ENCODE measurements at regions not wholly inside any gene's neighbourhood (a gene's known extent, or its start where the extent isn't known, plus 50 kb on each side); places are given as distances from the start of the nearest gene placed in this dataset.

GRCh38 chr1:60923389-60924087, 158.8 kb upstream of the NFIA start:
- no peak overlapping the region for H3K27ac ChIP-seq
- intact Hi-C loops (cut with DNase I), result no loop called here
- DNase-seq, result no peak

DNA sequence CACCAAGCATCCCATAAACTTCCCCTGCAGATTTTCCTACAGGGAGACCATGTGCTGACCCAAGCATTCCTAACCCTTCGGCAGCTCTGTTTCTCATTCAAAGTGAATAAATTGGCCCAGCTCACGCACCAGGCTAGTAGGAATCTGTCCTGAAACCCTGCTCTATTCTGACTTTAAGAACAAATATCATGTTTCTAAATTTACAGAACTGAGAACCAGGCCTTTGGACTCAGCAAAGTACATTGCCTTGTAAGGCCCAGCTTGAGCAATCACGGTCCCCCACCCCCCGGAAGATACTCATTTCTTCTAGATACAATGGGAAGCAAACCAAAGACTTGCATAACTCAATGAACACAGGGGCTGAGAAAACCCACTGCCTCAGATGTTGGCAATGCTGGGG, 160.1 kb upstream of the NFIA start:
- DNase-seq, result no peak
- no peak overlapping the region for H3K4me3 ChIP-seq
- H3K4me1 ChIP-seq, result no peaks in the 10 kb centered on the region
- no peaks in the 10 kb centered on the region for H3K36me3 ChIP-seq
- no peaks in the 10 kb centered on the region for H3K9me3 ChIP-seq
- TF ChIP-seq, protein P1, sequence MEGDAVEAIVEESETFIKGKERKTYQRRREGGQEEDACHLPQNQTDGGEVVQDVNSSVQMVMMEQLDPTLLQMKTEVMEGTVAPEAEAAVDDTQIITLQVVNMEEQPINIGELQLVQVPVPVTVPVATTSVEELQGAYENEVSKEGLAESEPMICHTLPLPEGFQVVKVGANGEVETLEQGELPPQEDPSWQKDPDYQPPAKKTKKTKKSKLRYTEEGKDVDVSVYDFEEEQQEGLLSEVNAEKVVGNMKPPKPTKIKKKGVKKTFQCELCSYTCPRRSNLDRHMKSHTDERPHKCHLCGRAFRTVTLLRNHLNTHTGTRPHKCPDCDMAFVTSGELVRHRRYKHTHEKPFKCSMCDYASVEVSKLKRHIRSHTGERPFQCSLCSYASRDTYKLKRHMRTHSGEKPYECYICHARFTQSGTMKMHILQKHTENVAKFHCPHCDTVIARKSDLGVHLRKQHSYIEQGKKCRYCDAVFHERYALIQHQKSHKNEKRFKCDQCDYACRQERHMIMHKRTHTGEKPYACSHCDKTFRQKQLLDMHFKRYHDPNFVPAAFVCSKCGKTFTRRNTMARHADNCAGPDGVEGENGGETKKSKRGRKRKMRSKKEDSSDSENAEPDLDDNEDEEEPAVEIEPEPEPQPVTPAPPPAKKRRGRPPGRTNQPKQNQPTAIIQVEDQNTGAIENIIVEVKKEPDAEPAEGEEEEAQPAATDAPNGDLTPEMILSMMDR (IDR thresholded peaks at IDR 0.05), result no peak
- no peaks in the 10 kb centered on the region for H3K27me3 ChIP-seq
- H3K27ac ChIP-seq, result no peak overlapping the region
- no peak overlapping the region for H3K9ac ChIP-seq (ENCODE audit: low read depth in 2 of 2, low read length in 2 of 2)
- intact Hi-C loops (cut with DNase I), result no loop called here

More at GRCh38 chr1:60923389-60924087, 158.8 kb upstream of the NFIA start:
- H3K36me3 ChIP-seq, result no peaks in the 10 kb centered on the region
- no peak overlapping the region for H3K9ac ChIP-seq (ENCODE audit: low read depth in 2 of 2, low read length in 2 of 2)
- no peaks in the 10 kb centered on the region for H3K27me3 ChIP-seq
- no peaks in the 10 kb centered on the region for H3K9me3 ChIP-seq
- no peak overlapping the region for H3K4me3 ChIP-seq
- no peaks in the 10 kb centered on the region for H3K4me1 ChIP-seq
- TF ChIP-seq, protein P1 (IDR thresholded peaks at IDR 0.05), result no peak

GRCh38 chr1:60921175-60921574, 161.2 kb upstream of the NFIA start:
- Histone ChIP-seq H3K36me3 (no peaks in the 10 kb centered on the region), H3K9me3 (no peaks in the 10 kb centered on the region), H3K9ac (ENCODE audit: low read depth in 2 of 2, low read length in 2 of 2) (no peak overlapping the region), H3K27me3 (no peaks in the 10 kb centered on the region), H3K27ac (no peak overlapping the region), H3K4me1 (no peaks in the 10 kb centered on the region), H3K4me3 (no peak overlapping the region)
- TF ChIP-seq, protein P1 (IDR thresholded peaks at IDR 0.05), result no peak
- DNase-seq, result no peak
- intact Hi-C loops (cut with DNase I), result no loop called here

GRCh38 chr1:60920561-60920960, 161.8 kb upstream of the NFIA start:
- no peak overlapping the region for H3K27ac ChIP-seq
- no peak for DNase-seq
- no peaks in the 10 kb centered on the region for H3K27me3 ChIP-seq
- H3K9ac ChIP-seq (ENCODE audit: low read depth in 2 of 2, low read length in 2 of 2), result no peak overlapping the region
- no peak overlapping the region for H3K4me3 ChIP-seq
- H3K4me1 ChIP-seq, result no peaks in the 10 kb centered on the region
- TF ChIP-seq, protein P1 (IDR thresholded peaks at IDR 0.05), result no peak
- H3K9me3 ChIP-seq, result no peaks in the 10 kb centered on the region
- no peaks in the 10 kb centered on the region for H3K36me3 ChIP-seq
- intact Hi-C loops (cut with DNase I), result no loop called here

GRCh38 chr1:60918867-60919266, 163.5 kb upstream of the NFIA start:
- DNase-seq, result no peak
- intact Hi-C loops (cut with DNase I), result no loop called here

More at GRCh38 chr1:60918867-60919266, 163.5 kb upstream of the NFIA start:
- Histone ChIP-seq H3K36me3 (no peaks in the 10 kb centered on the region), H3K4me3 (no peak overlapping the region), H3K9ac (ENCODE audit: low read depth in 2 of 2, low read length in 2 of 2) (no peak overlapping the region), H3K27ac (no peak overlapping the region), H3K9me3 (no peaks in the 10 kb centered on the region), H3K27me3 (no peaks in the 10 kb centered on the region), H3K4me1 (no peaks in the 10 kb centered on the region)
- TF ChIP-seq, protein P1 (IDR thresholded peaks at IDR 0.05), result no peak
